Panc1 (cell line): ENCODE measurements at regions not wholly inside any gene's neighbourhood (a gene's known extent, or its start where the extent isn't known, plus 50 kb on each side); places are given as distances from the start of the nearest gene placed in this dataset.

Experiments
- CTCF ChIP-seq: fragments of 450-650 bp; IDR thresholded peaks from 2 replicates; pipeline ENCODE4 v1.5.1; 2017; ENCODE audit warnings: mild to moderate bottlenecking
- POLR2AphosphoS5 ChIP-seq: IDR thresholded peaks from 2 replicates; pipeline ENCODE4 v1.6.1; 2012; ENCODE audit warnings: mild to moderate bottlenecking, low read depth, low read length, moderate library complexity

GRCh38 chr3:158909870-158910269, 108.0 kb downstream of the MFSD1 start:
- TF ChIP-seq CTCF (no peak), POLR2AphosphoS5 (no peak)
